ENCODE measurements at regions not wholly inside any gene's neighbourhood (a gene's known extent, or its start where the extent isn't known, plus 50 kb on each side); places are given as distances from the start of the nearest gene placed in this dataset.

DNA sequence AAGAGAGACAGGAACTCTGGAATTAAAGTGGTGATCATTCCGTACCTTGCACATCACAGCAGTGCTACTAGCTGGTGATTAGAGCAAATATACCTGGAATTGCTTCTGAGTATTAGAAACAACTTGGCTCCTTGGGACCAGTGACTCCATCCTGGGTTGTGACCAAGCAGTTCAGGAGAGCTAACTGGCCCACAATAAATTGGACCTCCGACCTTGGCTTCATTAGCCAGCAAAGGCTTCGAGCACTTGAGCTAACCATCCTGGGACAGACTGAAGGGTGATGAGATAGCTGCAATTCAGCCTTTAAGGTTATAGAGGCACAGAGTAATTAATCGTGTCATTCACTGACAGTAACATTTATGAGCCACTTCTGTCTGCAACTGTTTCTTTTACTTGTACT lies 287.8 kb downstream of the INHBA start:
- Histone ChIP-seq H4K8ac (replicated peaks; ENCODE audit: insufficient read length, low read depth, low read length) (no peak overlapping the region), H2BK20ac (ENCODE audit: low read depth, low read length, poor library complexity, severe bottlenecking) (no peak overlapping the region), H3K23me2 (ENCODE audit: insufficient read length, low read depth, low read length, poor library complexity, severe bottlenecking) (no peaks in the 10 kb centered on the region), H3K4ac (ENCODE audit: low read depth, low read length) (no peak overlapping the region), H3K14ac (ENCODE audit: insufficient read depth, low read length) (no peak overlapping the region), H3K56ac (ENCODE audit: insufficient read length, low read depth, low read length) (no peak overlapping the region), H3K79me2 (ENCODE audit: insufficient read depth, low read length) (no peaks in the 10 kb centered on the region), H3K27ac (ENCODE audit: insufficient read length, low read depth, low read length) (no peak overlapping the region), H3K9ac (ENCODE audit: extremely low read depth, insufficient read length, low read length) (no peak overlapping the region), H2BK15ac (ENCODE audit: low read depth, low read length) (no peak overlapping the region), H4K5ac (ENCODE audit: insufficient read length, low read depth, low read length) (no peak overlapping the region), H3K79me1 (ENCODE audit: insufficient read depth, low read depth, low read length, poor library complexity, severe bottlenecking) (no peaks in the 10 kb centered on the region), H3K4me2 (ENCODE audit: insufficient read depth, insufficient read length, low read length) (no peak overlapping the region), H3K27me3 (ENCODE audit: insufficient read depth, low read length) (no peaks in the 10 kb centered on the region), H4K91ac (ENCODE audit: insufficient read length, low read depth, low read length) (no peak overlapping the region), H3K4me1 (ENCODE audit: insufficient read depth, low read length) (peaks cover 7% of the 10 kb centered on the region; the same call in 1 of the 2 replicates), H3K18ac (ENCODE audit: insufficient read length, low read depth, low read length) (no peak overlapping the region), H2BK120ac (ENCODE audit: low read depth, low read length, poor library complexity, severe bottlenecking) (no peak overlapping the region), H2BK5ac (ENCODE audit: insufficient read length, low read length) (no peak overlapping the region), H3T11ph (ENCODE audit: low read length) (no peak overlapping the region), H2BK12ac (ENCODE audit: insufficient read length, low read depth, low read length) (no peak overlapping the region), H4K20me1 (ENCODE audit: control insufficient read depth, insufficient read depth, insufficient read length) (no peaks in the 10 kb centered on the region), H3K9me3 (ENCODE audit: control insufficient read depth, low read depth, low read length) (no peaks in the 10 kb centered on the region), H2AFZ (ENCODE audit: low read length) (no peak overlapping the region), H2AK5ac (ENCODE audit: insufficient read length, low read length) (no peak overlapping the region), H3K23ac (ENCODE audit: insufficient read length, low read depth, low read length) (no peak overlapping the region)
- Mint-ChIP-seq H3K4me1 (peaks cover 13 to 15% of the 10 kb centered on the region in 2 experiments), H3K9me3 (peaks cover 6 to 8% of the 10 kb centered on the region in 2 experiments; a peak in 3 of 5 replicates), H3K27me3 (ENCODE audit: low read depth) (no peaks in the 10 kb centered on the region), H3K36me3 (ENCODE audit: insufficient read depth in 1 of 3, low read depth in 3 of 3) (peaks cover 0 to 9% (median 0%) of the 10 kb centered on the region in 3 experiments; a peak in 2 of 7 replicates), H3K4me3 (no peak overlapping the region), H3K27ac (no peak overlapping the region)
- TF ChIP-seq, protein P1, sequence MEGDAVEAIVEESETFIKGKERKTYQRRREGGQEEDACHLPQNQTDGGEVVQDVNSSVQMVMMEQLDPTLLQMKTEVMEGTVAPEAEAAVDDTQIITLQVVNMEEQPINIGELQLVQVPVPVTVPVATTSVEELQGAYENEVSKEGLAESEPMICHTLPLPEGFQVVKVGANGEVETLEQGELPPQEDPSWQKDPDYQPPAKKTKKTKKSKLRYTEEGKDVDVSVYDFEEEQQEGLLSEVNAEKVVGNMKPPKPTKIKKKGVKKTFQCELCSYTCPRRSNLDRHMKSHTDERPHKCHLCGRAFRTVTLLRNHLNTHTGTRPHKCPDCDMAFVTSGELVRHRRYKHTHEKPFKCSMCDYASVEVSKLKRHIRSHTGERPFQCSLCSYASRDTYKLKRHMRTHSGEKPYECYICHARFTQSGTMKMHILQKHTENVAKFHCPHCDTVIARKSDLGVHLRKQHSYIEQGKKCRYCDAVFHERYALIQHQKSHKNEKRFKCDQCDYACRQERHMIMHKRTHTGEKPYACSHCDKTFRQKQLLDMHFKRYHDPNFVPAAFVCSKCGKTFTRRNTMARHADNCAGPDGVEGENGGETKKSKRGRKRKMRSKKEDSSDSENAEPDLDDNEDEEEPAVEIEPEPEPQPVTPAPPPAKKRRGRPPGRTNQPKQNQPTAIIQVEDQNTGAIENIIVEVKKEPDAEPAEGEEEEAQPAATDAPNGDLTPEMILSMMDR (conservative IDR thresholded peaks at IDR 0.05): no peak
- no peak for DNase-seq
- WGBS (ENCODE audit: extremely low coverage, insufficient read length, low lambda C conversion rate): no CpG with 5 or more reads among the region's 4 CpGs

Data from H9 (cell line).